Smooth muscle cell (in vitro differentiated cells): ENCODE measurements at regions not wholly inside any gene's neighbourhood (a gene's known extent, or its start where the extent isn't known, plus 50 kb on each side); places are given as distances from the start of the nearest gene placed in this dataset.
"Not testable (repeated sequence)": the region's sequence is repeated elsewhere in the genome, so short reads cannot be mapped to it uniquely, and the experiment has no call there.

Experiments
- DNase-seq: peaks from one replicate; lab custom pipeline; 2025; ENCODE audit not compliant: unreplicated experiment; lab: John Stamatoyannopoulos, UW
- H2AFZ ChIP-seq: fragments of 200-600 bp; sonication (generic); 2 replicates; pipeline ENCODE4 v1.6.0; 2016; ENCODE audit warnings: antibody characterized with exemption, low read depth, mild to moderate bottlenecking
- H3F3A ChIP-seq: fragments of 200-600 bp; sonication (generic); 2 replicates; pipeline ENCODE4 v1.6.0; 2017; ENCODE audit warnings: antibody characterized with exemption, low read depth
- H3K27ac ChIP-seq: fragments of 200-600 bp; sonication (generic); 2 replicates; pipeline ENCODE4 v1.5.1; 2016; ENCODE audit warnings: low read depth, mild to moderate bottlenecking
- H3K27me3 ChIP-seq: fragments of 200-600 bp; sonication (generic); 2 replicates; pipeline ENCODE4 v1.6.1; 2016; ENCODE audit warnings: low read depth, mild to moderate bottlenecking
- H3K36me3 ChIP-seq: fragments of 200-600 bp; sonication (generic); 2 replicates; pipeline ENCODE4 v1.5.1; 2016; ENCODE audit warnings: low read depth
- H3K4me1 ChIP-seq: fragments of 200-600 bp; sonication (generic); 2 replicates; pipeline ENCODE4 v1.5.1; 2016; ENCODE audit warnings: low read depth
- H3K4me2 ChIP-seq: fragments of 200-600 bp; sonication (generic); 2 replicates; pipeline ENCODE4 v1.6.0; 2016; ENCODE audit warnings: mild to moderate bottlenecking
- H3K4me3 ChIP-seq: fragments of 200-600 bp; sonication (generic); 2 replicates; pipeline ENCODE4 v1.5.1; 2016; ENCODE audit warnings: mild to moderate bottlenecking
- H3K79me2 ChIP-seq: fragments of 200-600 bp; sonication (generic); 2 replicates; pipeline ENCODE4 v1.6.0; 2016; ENCODE audit warnings: low read depth, mild to moderate bottlenecking
- H3K9ac ChIP-seq: fragments of 200-600 bp; sonication (generic); 2 replicates; pipeline ENCODE4 v1.6.0; 2016; ENCODE audit warnings: low read depth
- H3K9me3 ChIP-seq: fragments of 200-600 bp; sonication (generic); replicated peaks from 2 replicates; pipeline ENCODE4 v1.5.1; 2016; ENCODE audit warnings: low read depth
- H4K20me1 ChIP-seq: fragments of 200-600 bp; sonication (generic); 2 replicates; pipeline ENCODE4 v1.6.0; 2016; ENCODE audit warnings: low read depth
- CTCF ChIP-seq: fragments of 200-600 bp; sonication (generic); IDR thresholded peaks from 2 replicates; pipeline ENCODE4 v1.5.1; 2017; ENCODE audit warnings: borderline replicate concordance, mild to moderate bottlenecking, antibody characterized with exemption; ENCODE audit not compliant: insufficient read depth, poor library complexity, severe bottlenecking
- WGBS: methylation state at CpG from one replicate; pipeline ENCODE4 v1.1.7; 2016; ENCODE audit warnings: low lambda C conversion rate; 5-methylcytosine and 5-hydroxymethylcytosine counted together

GRCh38 chr1:55867304-55867843, 652.2 kb upstream of the USP24 start:
- no peak for TF ChIP-seq CTCF
- H3K27me3 ChIP-seq: no peaks in the 10 kb centered on the region
- H3K27ac ChIP-seq: no peak overlapping the region
- H3K9ac ChIP-seq: no peak overlapping the region
- 93% methylated on average over 3 of the region's 3 CpGs for WGBS
- H3F3A ChIP-seq: peaks cover 19% of the 10 kb centered on the region
- H3K79me2 ChIP-seq: no peaks in the 10 kb centered on the region
- H2AFZ ChIP-seq: no peak overlapping the region
- H3K36me3 ChIP-seq: no peaks in the 10 kb centered on the region
- peaks cover 18% of the 10 kb centered on the region for H3K4me1 ChIP-seq
- no peak overlapping the region for H3K4me3 ChIP-seq
- no peaks in the 10 kb centered on the region for H4K20me1 ChIP-seq
- peak overlapping the region; percentile 1 for H3K4me2 ChIP-seq
- H3K9me3 ChIP-seq: no peaks in the 10 kb centered on the region
- DNase-seq: no peak

GRCh38 chr1:55865778-55866177, 650.6 kb upstream of the USP24 start:
- H2AFZ ChIP-seq, H3K36me3 ChIP-seq, H3K79me2 ChIP-seq, H3K27me3 ChIP-seq, H3K9ac ChIP-seq, H4K20me1 ChIP-seq, H3K9me3 ChIP-seq, H3K4me3 ChIP-seq, DNase-seq: not testable (repeated sequence)
- Histone ChIP-seq H3K4me2 (peak overlapping the region; percentile 13), H3K27ac (peak overlapping the region; percentile 17), H3F3A (peaks cover 30% of the 10 kb centered on the region), H3K4me1 (peaks cover 19% of the 10 kb centered on the region)
- WGBS: 23% methylated on average over 7 of the region's 7 CpGs

GRCh38 chr1:55864251-55864650, 649.1 kb upstream of the USP24 start:
- H3K4me2 ChIP-seq: peak overlapping the region; percentile 30
- no peaks in the 10 kb centered on the region for H3K36me3 ChIP-seq
- TF ChIP-seq CTCF: no peak
- peaks cover 19% of the 10 kb centered on the region for H3K4me1 ChIP-seq
- no peaks in the 10 kb centered on the region for H3K9me3 ChIP-seq
- no peaks in the 10 kb centered on the region for H3K27me3 ChIP-seq
- no peaks in the 10 kb centered on the region for H3K79me2 ChIP-seq
- no peak overlapping the region for H2AFZ ChIP-seq
- no peaks in the 10 kb centered on the region for H4K20me1 ChIP-seq
- no peak overlapping the region for H3K27ac ChIP-seq
- H3K4me3 ChIP-seq: no peak overlapping the region
- WGBS: 40% methylated on average over 2 of the region's 2 CpGs
- H3K9ac ChIP-seq: no peak overlapping the region
- peaks cover 36% of the 10 kb centered on the region for H3F3A ChIP-seq
- no peak for DNase-seq

- peaks cover 6% of the 10 kb centered on the region for H3K4me1 ChIP-seq
- no peak for DNase-seq
- no peaks in the 10 kb centered on the region for H4K20me1 ChIP-seq
- no peak overlapping the region for H3K9ac ChIP-seq
- no peak overlapping the region for H3K4me3 ChIP-seq
- WGBS: 26% methylated on average over 3 of the region's 3 CpGs
- H3K79me2 ChIP-seq: no peaks in the 10 kb centered on the region
- no peaks in the 10 kb centered on the region for H3K9me3 ChIP-seq
- H3K27ac ChIP-seq: peak overlapping the region; percentile 72
- no peaks in the 10 kb centered on the region for H3K36me3 ChIP-seq
- H3K27me3 ChIP-seq: no peaks in the 10 kb centered on the region
- peaks cover 31% of the 10 kb centered on the region for H3F3A ChIP-seq
- H3K4me2 ChIP-seq: peak overlapping the region; percentile 76
- TF ChIP-seq CTCF: no peak
- H2AFZ ChIP-seq: no peak overlapping the region
Observed at GRCh38 chr1:55861676-55862340, 646.6 kb upstream of the USP24 start.
